ENCODE measurements at regions not wholly inside any gene's neighbourhood (a gene's known extent, or its start where the extent isn't known, plus 50 kb on each side); places are given as distances from the start of the nearest gene placed in this dataset.

DNA sequence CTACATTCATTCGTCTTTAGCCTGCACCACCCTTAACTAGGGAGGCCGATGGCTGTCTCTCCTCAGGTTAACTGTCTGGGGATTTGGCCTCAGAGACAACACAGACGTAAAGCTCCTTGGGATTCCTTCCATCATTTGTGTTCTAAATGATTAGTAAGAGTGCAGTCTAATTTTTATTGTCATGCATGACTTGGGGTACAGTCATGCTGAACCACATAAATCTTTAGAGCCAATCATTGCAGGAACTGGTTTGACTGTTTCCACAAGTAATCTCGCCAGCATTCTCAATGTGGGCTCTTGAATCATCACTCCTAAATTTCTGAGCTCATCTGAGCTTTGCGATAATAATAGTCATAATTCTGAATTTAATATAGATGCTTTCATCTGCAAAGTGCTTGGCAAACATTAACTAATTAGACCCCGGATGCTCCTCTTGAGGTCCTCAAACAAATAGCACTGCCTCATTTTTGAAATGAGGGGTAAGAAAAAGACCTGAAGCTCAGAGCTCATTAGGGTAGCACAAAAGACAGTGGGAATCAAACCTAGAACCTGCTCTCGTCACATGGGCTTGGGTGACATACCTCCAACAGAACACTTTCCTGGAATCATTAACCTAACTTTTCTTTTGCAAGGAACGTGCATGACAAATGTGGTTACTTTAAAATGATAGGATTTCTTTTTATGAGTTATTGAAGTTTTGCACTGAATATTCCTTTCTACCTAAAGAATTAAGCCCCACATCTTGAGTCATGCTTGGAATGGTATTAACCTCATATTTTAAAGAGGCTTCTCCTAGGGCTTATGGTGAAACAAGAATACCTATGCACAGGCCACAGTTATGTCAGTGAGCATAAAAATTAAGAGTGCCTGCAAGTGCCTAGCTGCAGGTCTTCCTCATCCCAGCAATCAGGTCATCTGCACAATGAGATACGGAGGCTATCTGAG lies 118.9 kb upstream of the NRP1 start:
- DNase-seq (no peak), ATAC-seq (no peak)
- Mint-ChIP-seq H3K27ac (no peak overlapping the region), H3K4me3 (no peak overlapping the region), H3K4me1 (no peaks in the 10 kb centered on the region), H3K9me3 (ENCODE audit: low read depth) (peaks cover 5% of the 10 kb centered on the region), H3K36me3 (ENCODE audit: low read depth) (no peaks in the 10 kb centered on the region), H3K27me3 (peaks cover 11% of the 10 kb centered on the region)
- ChIA-PET CTCF (interaction anchor here (0.6 to 1.3 kb wide), 4 partner anchors 10 to 306 kb away, joined by 3 to 4 read pairs (median 4); no protein-coding TSS in a partner anchor), POLR2A (no interaction called here)
- intact Hi-C loops (cut with DNase I, micrococcal nuclease), result no loop called here

DNA sequence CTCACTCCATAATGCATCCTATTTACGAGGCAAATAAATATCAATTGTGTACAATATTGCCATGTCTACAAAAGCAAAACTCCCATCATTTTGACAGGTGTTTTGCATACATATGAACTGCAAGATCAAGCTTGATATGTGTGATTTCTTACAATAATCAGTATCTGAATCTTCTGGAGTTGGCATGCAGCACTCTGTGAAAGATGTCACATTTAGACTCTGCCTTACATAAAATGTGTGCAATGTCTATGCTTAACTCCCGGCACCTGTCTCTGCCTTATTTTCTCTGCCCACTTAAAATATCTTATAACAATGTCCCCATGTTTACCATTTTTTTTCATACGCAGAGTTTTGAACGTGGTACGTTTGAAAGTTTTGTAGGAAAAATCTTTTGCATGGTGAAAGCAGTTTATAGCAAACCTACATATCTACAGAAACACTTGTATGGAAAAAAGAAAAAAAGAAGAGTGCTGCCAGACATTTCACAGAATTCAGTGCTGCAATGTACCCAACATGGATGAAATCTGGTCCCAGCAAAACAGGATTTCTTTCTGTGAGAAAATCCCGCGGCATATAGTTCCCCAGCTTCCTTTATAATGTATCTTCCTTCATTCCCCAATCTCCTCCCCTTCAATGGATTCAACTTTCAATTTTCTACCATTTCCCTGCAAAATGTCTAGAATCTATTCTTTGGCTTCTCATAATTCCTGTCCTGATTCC lies 114.1 kb upstream of the NRP1 start:
- no peaks in the 10 kb centered on the region for H3K36me3 Mint-ChIP-seq (ENCODE audit: low read depth)
- no peak for ATAC-seq
- DNase-seq, result no peak
- H3K9me3 Mint-ChIP-seq (ENCODE audit: low read depth), result peaks cover 5% of the 10 kb centered on the region
- H3K27me3 Mint-ChIP-seq, result peaks cover 19% of the 10 kb centered on the region
- ChIA-PET CTCF (no interaction called here), POLR2A (no interaction called here)
- H3K4me1 Mint-ChIP-seq, result no peaks in the 10 kb centered on the region
- intact Hi-C loops (cut with DNase I, micrococcal nuclease), result no loop called here
- H3K4me3 Mint-ChIP-seq, result no peak overlapping the region
- H3K27ac Mint-ChIP-seq, result no peak overlapping the region

- CTCF ChIA-PET, result interaction anchor here (0.9 kb wide), 1 partner anchor 46 kb away, joined by 3 read pairs; no protein-coding TSS in a partner anchor
- H3K27ac Mint-ChIP-seq, result no peak overlapping the region
Measured at GRCh38 chr10:33441561-33441960, 107.1 kb upstream of the NRP1 start.

DNA sequence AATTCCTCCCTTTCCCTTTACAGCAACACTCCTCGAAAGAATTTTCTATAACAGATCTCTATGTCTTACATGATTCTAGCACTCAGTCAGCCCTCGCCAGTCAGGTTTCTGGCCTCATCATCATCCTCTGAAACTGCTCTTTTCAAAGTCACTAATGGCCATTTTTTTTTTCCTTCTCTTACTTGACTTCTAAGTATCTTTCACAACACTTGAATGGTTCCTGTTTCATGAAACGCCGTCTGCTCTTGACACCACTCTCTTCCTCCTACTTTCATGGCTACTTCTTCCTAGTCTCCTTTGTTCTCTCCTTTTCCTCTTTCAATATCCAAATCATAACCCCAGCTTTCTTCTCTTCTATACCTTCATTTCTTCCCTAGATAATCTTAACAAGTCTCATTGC lies 100.5 kb upstream of the NRP1 start:
- Mint-ChIP-seq H3K36me3 (ENCODE audit: low read depth) (no peaks in the 10 kb centered on the region), H3K4me3 (no peak overlapping the region), H3K9me3 (ENCODE audit: low read depth) (no peaks in the 10 kb centered on the region), H3K27ac (no peak overlapping the region), H3K4me1 (no peaks in the 10 kb centered on the region), H3K27me3 (peaks cover 21% of the 10 kb centered on the region)
- no peak for DNase-seq
- POLR2A ChIA-PET, result no interaction called here
- CTCF ChIA-PET, result no interaction called here
- intact Hi-C loops (cut with DNase I, micrococcal nuclease), result no loop called here
- ATAC-seq, result no peak

More at GRCh38 chr10:33441561-33441960, 107.1 kb upstream of the NRP1 start:
- Mint-ChIP-seq H3K27me3 (peaks cover 24% of the 10 kb centered on the region), H3K9me3 (ENCODE audit: low read depth) (no peaks in the 10 kb centered on the region), H3K36me3 (ENCODE audit: low read depth) (no peaks in the 10 kb centered on the region), H3K4me1 (no peaks in the 10 kb centered on the region), H3K4me3 (no peak overlapping the region)
- intact Hi-C loops (cut with DNase I, micrococcal nuclease), result no loop called here
- DNase-seq (no peak), ATAC-seq (no peak)
- POLR2A ChIA-PET, result no interaction called here

GRCh38 chr10:33428682-33429081 lies 94.2 kb upstream of the NRP1 start:
- DNase-seq (no peak), ATAC-seq (no peak)
- ChIA-PET POLR2A (no interaction called here), CTCF (no interaction called here)
- H3K4me1 Mint-ChIP-seq, result no peaks in the 10 kb centered on the region
- no peaks in the 10 kb centered on the region for H3K9me3 Mint-ChIP-seq (ENCODE audit: low read depth)
- H3K27me3 Mint-ChIP-seq, result peaks cover 17% of the 10 kb centered on the region
- intact Hi-C loops (cut with DNase I, micrococcal nuclease), result loop anchor here in 1 of 2 experiments (10.0 kb wide), 1 partner anchor 94 kb away; the partner anchor contains the start of gene NRP1
- H3K36me3 Mint-ChIP-seq (ENCODE audit: low read depth), result no peaks in the 10 kb centered on the region
- no peak overlapping the region for H3K4me3 Mint-ChIP-seq
- no peak overlapping the region for H3K27ac Mint-ChIP-seq

- no peaks in the 10 kb centered on the region for H3K36me3 Mint-ChIP-seq (ENCODE audit: low read depth)
- CTCF ChIA-PET, result no interaction called here
- H3K4me1 Mint-ChIP-seq, result no peaks in the 10 kb centered on the region
- H3K27ac Mint-ChIP-seq, result no peak overlapping the region
- H3K9me3 Mint-ChIP-seq (ENCODE audit: low read depth), result no peaks in the 10 kb centered on the region
- peaks cover 24% of the 10 kb centered on the region for H3K27me3 Mint-ChIP-seq
- ATAC-seq (no peak), DNase-seq (no peak)
- POLR2A ChIA-PET, result no interaction called here
- intact Hi-C loops (cut with DNase I, micrococcal nuclease), result loop anchor here in 1 of 2 experiments (10.0 kb wide), 1 partner anchor 88 kb away; the partner anchor contains the start of gene NRP1
- no peak overlapping the region for H3K4me3 Mint-ChIP-seq
Measured at GRCh38 chr10:33423154-33423529, 88.7 kb upstream of the NRP1 start.

- ChIA-PET CTCF (no interaction called here), POLR2A (no interaction called here)
- H3K27ac Mint-ChIP-seq, result no peak overlapping the region
- no peaks in the 10 kb centered on the region for H3K9me3 Mint-ChIP-seq (ENCODE audit: low read depth)
- DNase-seq, result no peak
- intact Hi-C loops (cut with DNase I, micrococcal nuclease), result loop anchor here in 1 of 2 experiments (10.0 kb wide), 1 partner anchor 88 kb away; the partner anchor contains the start of gene NRP1
- H3K4me3 Mint-ChIP-seq, result no peak overlapping the region
- H3K4me1 Mint-ChIP-seq, result no peaks in the 10 kb centered on the region
- H3K27me3 Mint-ChIP-seq, result peaks cover 28% of the 10 kb centered on the region
- no peak for ATAC-seq
- no peaks in the 10 kb centered on the region for H3K36me3 Mint-ChIP-seq (ENCODE audit: low read depth)
Measured at GRCh38 chr10:33422471-33423153, 88.1 kb upstream of the NRP1 start.

DNA sequence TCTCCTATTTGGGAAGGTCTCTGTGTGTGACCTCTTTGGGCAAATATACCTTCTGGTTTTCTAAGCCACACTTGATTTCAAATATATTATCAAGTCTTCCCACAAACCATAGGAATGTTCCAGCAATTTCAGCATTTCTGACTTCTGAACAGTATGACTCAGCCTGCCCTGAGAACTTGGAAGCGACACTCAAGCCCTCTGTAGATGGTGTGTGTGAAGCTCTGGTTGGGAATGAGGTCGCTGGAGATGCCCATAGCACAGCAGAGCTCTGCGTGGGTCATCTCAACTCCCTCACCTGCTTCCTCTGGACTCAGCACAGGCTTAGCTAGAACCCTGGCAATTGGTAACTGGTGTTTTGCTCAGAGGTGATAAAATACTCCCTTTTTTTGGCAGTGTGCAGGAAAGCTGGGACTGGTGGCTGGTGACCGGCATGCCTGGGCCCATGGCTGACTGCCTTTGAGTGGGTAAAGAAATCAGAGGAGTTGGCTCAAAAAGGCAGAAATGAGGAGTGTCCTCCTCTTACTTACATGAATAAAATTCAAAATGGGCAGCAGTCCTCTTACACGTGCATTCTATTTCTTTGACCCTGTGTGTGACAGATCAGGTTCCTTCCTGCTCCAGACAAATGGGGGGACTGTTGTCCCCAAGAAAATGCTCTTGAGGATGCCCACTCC lies 87.5 kb upstream of the NRP1 start:
- no peak overlapping the region for H3K27ac Mint-ChIP-seq
- intact Hi-C loops (cut with DNase I, micrococcal nuclease), result loop anchor here in 1 of 2 experiments (10.0 kb wide), 1 partner anchor 87 kb away; the partner anchor contains the start of gene NRP1
- ChIA-PET POLR2A (no interaction called here), CTCF (no interaction called here)
- no peak for DNase-seq
- H3K4me3 Mint-ChIP-seq, result no peak overlapping the region
- peaks cover 33% of the 10 kb centered on the region for H3K27me3 Mint-ChIP-seq
- H3K4me1 Mint-ChIP-seq, result no peaks in the 10 kb centered on the region
- ATAC-seq, result no peak
- H3K9me3 Mint-ChIP-seq (ENCODE audit: low read depth), result no peaks in the 10 kb centered on the region
- no peaks in the 10 kb centered on the region for H3K36me3 Mint-ChIP-seq (ENCODE audit: low read depth)

GRCh38 chr10:33419311-33419710 lies 84.8 kb upstream of the NRP1 start:
- H3K4me1 Mint-ChIP-seq, result peaks cover 5% of the 10 kb centered on the region
- no peaks in the 10 kb centered on the region for H3K36me3 Mint-ChIP-seq (ENCODE audit: low read depth)
- CTCF ChIA-PET, result no interaction called here
- no peaks in the 10 kb centered on the region for H3K9me3 Mint-ChIP-seq (ENCODE audit: low read depth)
- ATAC-seq (no peak), DNase-seq (no peak)
- no peak overlapping the region for H3K4me3 Mint-ChIP-seq
- POLR2A ChIA-PET, result no interaction called here
- H3K27ac Mint-ChIP-seq, result no peak overlapping the region
- intact Hi-C loops (cut with DNase I, micrococcal nuclease), result no loop called here
- H3K27me3 Mint-ChIP-seq, result peaks cover 45% of the 10 kb centered on the region

DNA sequence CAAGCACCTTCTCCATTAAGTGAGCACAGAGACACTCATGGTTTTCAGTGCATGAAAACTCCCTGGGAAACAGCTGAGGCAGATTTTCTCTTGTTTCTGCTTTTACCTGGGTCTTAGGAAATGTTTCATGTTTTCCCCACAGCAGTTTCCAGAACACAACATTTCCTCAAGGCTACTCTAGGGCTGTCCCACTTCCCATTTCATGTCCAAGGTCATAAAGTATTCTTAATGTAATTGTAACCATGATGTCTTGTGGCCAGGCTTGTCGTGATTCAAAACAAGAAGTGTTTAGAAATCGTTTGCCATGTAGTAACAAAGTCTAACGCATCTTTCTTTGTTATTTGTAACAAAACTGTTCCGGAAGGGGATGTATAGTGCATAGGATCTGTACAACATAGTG lies 83.8 kb upstream of the NRP1 start:
- CTCF ChIA-PET, result no interaction called here
- H3K36me3 Mint-ChIP-seq (ENCODE audit: low read depth), result no peaks in the 10 kb centered on the region
- intact Hi-C loops (cut with DNase I, micrococcal nuclease), result no loop called here
- peaks cover 41% of the 10 kb centered on the region for H3K27me3 Mint-ChIP-seq
- POLR2A ChIA-PET, result no interaction called here
- ATAC-seq, result no peak
- DNase-seq, result no peak
- no peak overlapping the region for H3K27ac Mint-ChIP-seq
- H3K9me3 Mint-ChIP-seq (ENCODE audit: low read depth), result no peaks in the 10 kb centered on the region
- H3K4me1 Mint-ChIP-seq, result peaks cover 5% of the 10 kb centered on the region
- H3K4me3 Mint-ChIP-seq, result no peak overlapping the region

GRCh38 chr10:33416691-33417090 lies 82.2 kb upstream of the NRP1 start:
- Mint-ChIP-seq H3K9me3 (ENCODE audit: low read depth) (no peaks in the 10 kb centered on the region), H3K27me3 (peaks cover 46% of the 10 kb centered on the region)
- POLR2A ChIA-PET, result no interaction called here

More at GRCh38 chr10:33416691-33417090, 82.2 kb upstream of the NRP1 start:
- CTCF ChIA-PET, result interaction anchor here (0.7 to 0.8 kb wide), 2 partner anchors 15 to 297 kb away, joined by 3 read pairs; no protein-coding TSS in a partner anchor
- H3K27ac Mint-ChIP-seq, result no peak overlapping the region
- DNase-seq, result no peak
- H3K4me1 Mint-ChIP-seq, result peaks cover 7% of the 10 kb centered on the region
- H3K36me3 Mint-ChIP-seq (ENCODE audit: low read depth), result no peaks in the 10 kb centered on the region
- intact Hi-C loops (cut with DNase I, micrococcal nuclease), result no loop called here
- ATAC-seq, result no peak
- H3K4me3 Mint-ChIP-seq, result no peak overlapping the region

Measured in activated CD4-positive, alpha-beta T cell treated with anti-CD3 and anti-CD28 coated beads for 36 hours (primary cell).